ENCODE measurements at regions not wholly inside any gene's neighbourhood (a gene's known extent, or its start where the extent isn't known, plus 50 kb on each side); places are given as distances from the start of the nearest gene placed in this dataset.
"Not testable (repeated sequence)": the region's sequence is repeated elsewhere in the genome, so short reads cannot be mapped to it uniquely, and the experiment has no call there.

DNA sequence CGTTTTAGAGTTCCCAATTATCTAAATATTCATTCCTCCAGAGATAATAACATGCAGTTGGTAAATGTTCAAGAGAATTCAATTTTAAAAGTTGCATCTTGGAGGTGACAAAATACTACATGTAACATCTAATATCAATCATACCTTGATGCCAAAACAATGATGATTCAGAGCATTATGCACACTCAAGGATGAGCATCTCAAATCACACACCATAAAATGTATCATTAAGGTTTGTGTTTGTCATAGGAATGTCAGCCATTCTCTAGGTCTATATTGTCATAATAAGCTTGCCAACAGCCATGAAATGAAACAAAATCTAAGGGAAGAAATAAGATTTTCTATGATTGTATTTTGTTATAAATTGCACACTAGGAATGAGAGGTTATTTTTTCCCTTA is 1667.0 kb downstream of the DPP10 start:
- DNase-seq (ENCODE audit: missing footprints) (no peak), ATAC-seq (no peak)
- intact Hi-C loops (cut with DNase I), result no loop called here

DNA sequence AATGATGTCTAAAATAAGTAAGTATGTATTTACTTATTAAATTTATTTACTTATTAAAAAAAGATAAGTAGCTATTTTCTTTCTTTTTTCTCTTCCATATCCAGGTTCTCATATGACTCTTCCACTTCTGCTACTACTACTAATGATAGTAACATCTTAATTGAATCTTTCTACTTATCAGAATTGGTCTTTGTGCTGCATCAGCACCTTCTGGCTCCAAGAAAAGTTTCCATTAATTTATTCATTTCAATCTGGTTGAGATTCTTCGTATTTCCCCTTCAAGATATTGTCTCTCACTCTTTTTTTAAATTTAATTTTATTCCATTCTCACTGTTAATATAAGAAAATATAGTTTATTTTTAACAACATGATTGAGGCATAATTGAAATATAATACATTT is 1675.4 kb downstream of the DPP10 start:
- intact Hi-C loops (cut with DNase I), result no loop called here
- DNase-seq (ENCODE audit: missing footprints), result no peak
- ATAC-seq, result no peak

DNA sequence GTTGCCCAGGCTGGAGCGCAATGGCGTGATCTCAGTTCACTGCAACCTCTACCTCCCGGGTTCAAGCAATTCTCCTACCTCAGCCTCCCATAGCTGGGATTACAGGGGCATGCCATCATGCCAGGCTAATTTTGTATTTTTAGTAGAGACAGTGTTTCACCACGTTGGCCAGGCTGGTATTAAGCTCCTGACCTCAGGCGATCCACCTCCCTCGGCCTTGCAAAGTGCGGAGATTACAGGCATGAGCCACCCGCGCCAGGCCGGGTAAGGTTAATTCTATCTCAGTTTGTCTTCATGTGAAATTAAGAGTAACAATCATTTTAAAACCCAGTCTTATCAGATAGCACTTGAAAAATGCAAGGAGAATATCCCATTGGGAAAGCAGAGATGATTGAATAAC is 1681.7 kb upstream of the DDX18 start:
- intact Hi-C loops (cut with DNase I), result no loop called here
- ATAC-seq (no peak), DNase-seq (ENCODE audit: missing footprints) (no peak)

DNA sequence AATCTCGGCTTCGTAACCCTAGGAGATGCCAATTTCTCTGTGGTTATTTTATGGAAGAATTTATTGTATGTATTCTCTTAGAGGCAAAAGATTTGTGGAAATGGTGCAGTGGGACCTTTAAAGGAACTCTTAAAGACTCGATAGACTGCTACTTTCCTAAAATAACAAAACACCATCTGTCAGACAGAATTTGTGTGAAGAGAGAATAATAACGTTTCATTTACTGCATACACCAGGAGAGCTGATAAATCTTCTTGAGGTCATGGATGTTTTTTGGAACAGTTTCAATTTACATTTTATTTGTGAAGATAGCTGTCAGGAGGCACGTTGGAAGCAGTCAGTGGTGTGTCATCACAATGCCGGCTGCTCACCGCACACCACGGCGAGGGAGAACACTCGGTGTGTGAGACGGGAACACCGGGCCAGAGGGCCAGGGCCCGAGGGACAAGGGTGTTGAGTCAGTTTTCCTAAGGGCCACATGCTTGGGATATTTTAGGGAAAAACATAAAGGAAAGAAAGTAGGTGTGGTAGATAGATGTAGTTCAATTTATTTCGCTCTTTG is 1681.0 kb upstream of the DDX18 start:
- intact Hi-C loops (cut with DNase I), result no loop called here
- DNase-seq (ENCODE audit: missing footprints), result no peak
- no peak for ATAC-seq

DNA sequence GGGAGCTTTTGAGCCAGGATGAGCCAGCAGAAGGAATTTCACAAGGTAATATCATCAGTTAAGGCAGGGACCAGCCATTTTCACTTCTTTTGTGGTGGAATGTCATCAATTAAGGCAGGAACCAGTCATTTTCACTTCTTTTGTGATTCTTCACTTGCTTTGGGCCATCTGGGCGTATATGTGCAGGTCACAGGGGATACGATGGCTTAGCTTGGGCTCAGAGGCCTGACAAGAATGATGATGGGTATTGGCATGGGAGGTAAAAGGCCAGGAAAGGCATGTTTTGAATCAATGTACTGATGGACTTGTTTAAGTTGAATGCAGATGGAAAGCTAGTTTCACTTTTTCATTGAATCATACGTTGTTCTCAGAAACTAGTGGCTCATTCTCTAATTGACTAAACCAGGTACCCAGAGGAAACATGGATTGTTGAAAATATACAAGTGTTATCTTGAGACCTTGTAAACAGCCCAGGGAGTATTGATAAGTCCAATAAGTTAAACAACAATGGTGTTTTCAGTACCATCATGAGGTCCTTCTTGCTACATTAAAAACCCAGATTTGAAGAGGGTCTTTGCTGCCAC is 1672.5 kb upstream of the DDX18 start:
- no peak for DNase-seq (ENCODE audit: missing footprints)
- no peak for ATAC-seq
- intact Hi-C loops (cut with DNase I), result no loop called here

DNA sequence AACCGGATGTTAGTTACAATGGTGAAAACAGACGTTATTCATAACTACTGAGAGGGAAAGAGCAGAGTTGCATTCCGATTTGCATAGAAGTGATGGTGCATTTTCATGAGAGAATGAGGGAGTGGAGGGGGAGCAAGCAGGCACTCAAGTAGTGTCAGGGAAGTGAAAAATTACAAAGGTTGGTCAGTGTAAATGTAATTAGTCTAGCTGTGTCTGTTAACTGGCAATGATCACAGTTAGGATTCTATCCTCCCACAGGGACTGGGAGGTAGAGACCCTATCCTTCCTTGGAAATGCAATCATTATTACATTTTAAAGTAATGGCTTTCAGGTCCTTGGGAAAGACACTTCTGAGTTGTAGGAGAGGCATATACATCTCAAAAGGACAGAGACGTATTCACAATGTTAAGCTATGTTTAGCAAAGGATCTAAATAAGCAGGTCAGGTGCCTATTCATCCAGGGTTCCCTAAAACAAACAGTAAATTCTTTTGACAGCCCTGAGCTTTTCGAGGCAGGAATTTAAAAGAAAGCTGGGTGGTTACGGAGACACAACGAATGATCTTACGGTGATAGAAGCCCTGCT is 1671.8 kb upstream of the DDX18 start:
- intact Hi-C loops (cut with DNase I), result no loop called here
- DNase-seq (ENCODE audit: missing footprints) (no peak), ATAC-seq (no peak)

DNA sequence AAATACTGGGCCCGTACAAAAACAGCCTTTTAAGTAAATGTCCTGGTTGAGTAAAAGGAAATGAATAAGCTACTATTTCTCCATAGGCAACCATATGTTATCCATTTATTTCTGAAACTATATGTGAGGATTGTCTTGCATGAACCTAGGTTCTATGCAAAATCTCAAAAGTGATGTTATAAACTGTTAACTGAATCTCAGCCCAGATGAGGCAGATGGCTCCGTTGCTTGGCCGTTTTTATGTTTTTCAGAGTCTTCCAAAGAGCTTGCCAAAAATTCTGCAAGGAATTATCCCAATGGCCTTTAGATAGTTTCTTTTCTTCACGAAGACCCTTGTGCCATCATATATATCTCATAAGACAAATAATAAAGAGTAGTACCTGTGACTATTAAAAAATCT is 1669.5 kb upstream of the DDX18 start:
- intact Hi-C loops (cut with DNase I), result no loop called here
- ATAC-seq (no peak), DNase-seq (ENCODE audit: missing footprints) (no peak)

DNA sequence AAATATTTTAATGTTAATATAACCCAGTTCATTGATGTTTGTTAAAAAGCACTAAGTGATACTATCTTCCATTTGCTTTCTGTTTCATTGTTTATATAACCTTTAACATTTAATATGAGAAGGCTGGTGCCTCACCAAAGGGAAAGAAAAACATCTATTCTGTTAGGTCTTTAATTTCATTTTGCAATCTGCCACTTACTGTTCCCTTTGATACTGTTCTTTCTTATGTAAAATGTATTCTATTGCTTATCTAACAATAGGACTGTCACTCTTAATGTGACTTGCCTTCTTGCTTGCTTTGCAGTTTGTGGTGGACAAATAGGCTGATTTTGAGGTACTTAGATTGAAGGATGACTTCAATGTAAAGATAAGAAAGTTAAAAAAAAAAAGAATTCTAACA is 1666.1 kb upstream of the DDX18 start:
- intact Hi-C loops (cut with DNase I), result no loop called here
- no peak for DNase-seq (ENCODE audit: missing footprints)
- no peak for ATAC-seq

DNA sequence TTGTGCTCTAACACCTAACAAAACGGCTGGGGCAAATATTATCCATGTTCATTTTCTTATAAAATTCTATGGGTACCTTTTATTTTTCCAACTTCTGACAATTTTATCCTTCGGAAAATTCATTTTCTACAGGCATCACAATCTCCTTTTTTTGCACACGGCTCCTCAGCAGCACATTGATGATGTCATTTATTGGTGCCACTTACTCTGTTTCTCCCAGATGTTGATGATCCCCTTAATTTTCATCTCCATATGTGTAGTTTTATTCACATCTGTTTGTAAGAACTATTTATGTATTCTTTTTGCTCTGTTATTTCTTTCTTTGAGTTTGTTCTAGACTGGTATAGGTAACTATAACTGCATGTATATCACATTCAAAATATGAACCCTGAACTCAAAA is 1660.8 kb upstream of the DDX18 start:
- ATAC-seq (no peak), DNase-seq (ENCODE audit: missing footprints) (no peak)
- intact Hi-C loops (cut with DNase I), result no loop called here

DNA sequence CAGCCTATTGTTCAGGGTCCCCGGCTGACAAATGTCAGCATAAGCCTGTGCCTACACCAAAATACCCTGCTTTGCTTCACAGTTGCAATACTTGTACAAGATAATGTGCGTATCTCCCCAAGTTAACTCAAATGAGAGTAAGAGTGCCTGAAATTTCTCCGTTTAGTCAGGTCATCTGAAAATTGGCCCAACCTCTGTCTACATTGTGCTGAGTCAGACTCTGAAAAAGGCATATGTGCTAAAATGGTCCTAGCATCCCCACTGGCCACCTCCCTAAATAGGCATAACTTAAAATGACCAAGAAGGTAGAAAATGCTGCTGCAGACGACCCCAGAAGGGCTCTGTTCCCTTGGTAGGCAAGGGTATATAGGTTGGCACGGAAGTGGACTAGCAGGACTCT is 1653.8 kb upstream of the DDX18 start:
- no peak for DNase-seq (ENCODE audit: missing footprints)
- intact Hi-C loops (cut with DNase I), result no loop called here
- ATAC-seq, result no peak

DNA sequence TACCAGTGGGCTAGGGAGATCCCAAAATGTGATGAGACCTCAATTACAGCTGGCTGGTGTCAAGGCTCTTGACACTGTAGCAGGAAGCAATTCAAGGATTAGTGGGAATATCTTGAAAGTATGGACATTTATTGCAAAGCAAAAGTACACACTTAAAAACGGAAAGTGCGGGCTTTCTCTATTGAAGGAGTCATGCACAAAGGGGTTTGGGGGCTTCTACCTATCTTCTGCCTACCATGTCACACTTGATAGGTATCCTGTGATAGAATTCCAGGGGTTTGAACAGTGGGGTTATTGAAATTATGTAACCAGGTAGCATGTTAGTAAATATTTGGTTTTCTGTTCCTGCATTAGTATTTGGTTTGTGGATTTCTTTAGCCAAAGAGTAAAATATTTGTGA is 1652.1 kb upstream of the DDX18 start:
- DNase-seq (ENCODE audit: missing footprints) (no peak), ATAC-seq (no peak)
- intact Hi-C loops (cut with DNase I), result no loop called here

DNA sequence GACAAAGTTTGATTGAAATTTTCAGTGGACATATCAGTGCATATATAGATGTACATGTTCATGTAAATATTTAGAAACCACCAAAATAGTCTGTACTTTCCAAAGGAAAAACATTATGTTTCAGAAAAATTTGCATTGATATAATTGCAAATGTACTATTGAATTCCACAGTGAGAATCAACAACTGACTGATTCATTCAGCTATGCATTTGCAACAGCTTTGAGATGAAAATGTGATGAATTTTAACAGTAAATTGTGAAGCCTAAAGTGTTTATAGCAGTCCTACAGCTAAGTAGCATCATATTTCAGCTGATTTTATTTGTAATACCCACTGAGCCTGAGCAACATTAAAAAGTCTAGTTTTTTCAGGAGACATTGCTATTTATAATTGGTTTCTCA is 1647.4 kb upstream of the DDX18 start:
- intact Hi-C loops (cut with DNase I), result no loop called here
- DNase-seq (ENCODE audit: missing footprints) (no peak), ATAC-seq (no peak)

DNA sequence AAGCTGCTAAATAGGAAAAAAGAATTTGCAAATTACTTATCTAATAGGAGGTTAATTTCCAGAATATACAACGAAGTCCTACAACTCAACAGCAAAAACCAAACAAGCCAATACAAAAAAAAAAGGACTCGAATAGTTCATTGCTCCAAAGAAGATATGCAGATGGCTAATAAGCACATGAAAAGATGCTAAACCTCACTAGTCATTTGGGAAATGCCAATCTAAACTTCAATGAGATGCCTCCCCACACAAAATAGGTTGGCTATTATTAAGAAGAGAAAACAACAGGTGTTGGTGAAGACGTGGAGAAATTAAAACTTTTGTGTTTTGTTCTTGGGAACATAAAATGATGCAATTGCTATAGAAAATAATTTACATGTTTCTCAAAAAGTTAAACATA is 1634.4 kb upstream of the DDX18 start:
- ATAC-seq, result no peak
- DNase-seq (ENCODE audit: missing footprints), result no peak
- intact Hi-C loops (cut with DNase I), result no loop called here

DNA sequence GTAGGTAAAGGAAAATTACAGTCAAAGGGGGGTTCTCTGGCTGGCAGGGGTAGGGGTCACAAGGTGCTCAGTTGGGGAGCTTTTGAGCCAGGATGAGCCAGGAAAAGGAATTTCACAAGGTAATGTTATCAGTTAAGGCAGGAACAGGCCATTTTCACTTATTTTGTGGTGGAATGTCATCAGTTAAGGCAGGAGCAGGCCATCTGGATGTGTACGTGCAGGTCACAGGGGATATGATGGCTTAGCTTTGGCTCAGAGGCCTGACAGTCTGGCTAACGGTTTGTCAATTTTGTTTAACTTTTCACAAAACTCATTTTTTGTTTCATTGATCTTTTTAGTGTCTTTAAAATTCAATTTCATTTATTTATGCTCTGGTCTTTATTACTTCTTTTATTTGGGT is 1623.8 kb upstream of the DDX18 start:
- intact Hi-C loops (cut with DNase I); ATAC-seq: not testable (repeated sequence)

DNA sequence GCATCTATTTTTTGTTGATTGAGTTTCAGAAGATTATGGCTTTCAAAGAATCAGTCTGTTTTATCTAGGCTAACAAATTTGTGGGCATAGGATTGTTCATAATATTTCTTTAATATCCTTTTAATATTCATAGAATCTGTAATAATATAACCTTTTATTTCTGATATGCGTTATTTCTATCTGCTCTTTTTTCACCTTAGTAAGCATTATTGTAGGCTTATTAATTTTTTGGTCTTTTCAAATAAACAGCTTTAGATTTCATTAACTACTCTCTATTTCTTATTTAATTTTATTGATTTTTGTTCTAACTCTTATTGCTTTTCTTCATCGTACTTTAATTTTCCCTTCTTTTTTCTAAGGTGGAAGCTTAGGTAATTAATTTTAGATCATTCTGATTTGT is 1614.4 kb upstream of the DDX18 start:
- DNase-seq (ENCODE audit: missing footprints) (no peak), ATAC-seq (no peak)
- intact Hi-C loops (cut with DNase I), result no loop called here

More for the DNA sequence above, 1623.8 kb upstream of the DDX18 start:
- DNase-seq (ENCODE audit: missing footprints), result not testable (repeated sequence)

DNA sequence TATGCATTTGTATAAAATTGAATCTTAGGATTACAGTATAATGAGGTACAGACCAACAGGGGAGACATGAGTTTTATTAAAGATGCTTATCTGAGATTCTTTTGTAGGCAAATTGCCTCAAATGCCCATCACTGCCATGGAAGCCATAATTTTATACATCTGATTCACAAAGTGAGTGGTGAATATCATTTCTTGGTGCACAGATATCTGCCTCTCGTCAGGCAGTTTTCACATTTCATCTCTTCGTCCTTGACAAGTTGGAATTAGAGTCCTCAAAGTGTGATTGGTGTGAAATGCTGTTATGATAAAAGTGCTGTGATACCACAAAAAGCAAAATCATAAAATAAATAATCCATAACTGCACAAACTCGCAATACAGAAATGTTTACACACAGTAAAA is 1602.8 kb upstream of the DDX18 start:
- no peak for DNase-seq (ENCODE audit: missing footprints)
- intact Hi-C loops (cut with DNase I), result no loop called here
- no peak for ATAC-seq

DNA sequence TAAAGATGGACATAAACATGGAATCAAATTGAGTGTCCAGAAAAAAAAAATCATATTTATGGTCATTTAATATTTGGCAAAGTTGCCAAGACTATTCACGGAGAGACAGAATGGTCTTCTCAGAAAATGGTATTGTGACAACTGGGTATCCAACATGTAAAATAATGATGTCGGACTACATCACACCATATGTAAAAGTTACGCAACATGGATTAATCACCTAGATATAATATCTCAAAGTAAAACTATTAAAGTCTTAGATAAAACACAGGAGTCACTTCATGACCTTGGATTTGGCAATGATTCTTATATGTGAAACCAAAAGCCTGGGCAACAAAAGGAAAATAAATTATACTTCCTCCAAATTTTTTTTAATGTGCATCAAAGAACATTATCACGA is 1591.7 kb upstream of the DDX18 start:
- intact Hi-C loops (cut with DNase I), result no loop called here
- no peak for ATAC-seq

DNA sequence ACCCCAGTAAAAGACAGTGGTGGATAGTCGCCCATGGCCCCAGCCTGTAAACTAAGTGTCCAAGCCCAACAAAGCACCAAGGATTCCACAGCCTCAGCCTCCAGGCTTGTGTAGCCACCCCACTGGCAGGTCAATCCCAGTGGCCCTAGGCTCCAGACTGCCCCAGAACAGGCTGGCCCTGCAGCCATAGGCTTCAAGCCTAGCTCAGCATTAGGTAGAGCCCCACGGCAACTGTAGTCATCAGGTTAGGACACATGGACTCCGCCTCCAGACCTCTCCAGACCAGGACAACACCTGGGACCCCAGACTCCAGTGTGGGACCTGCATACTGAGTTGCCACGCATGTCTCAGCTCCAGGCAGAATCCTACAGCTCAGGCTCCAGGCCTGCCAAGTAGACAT is 1590.6 kb upstream of the DDX18 start:
- intact Hi-C loops (cut with DNase I), result no loop called here

More for the DNA sequence above, 1591.7 kb upstream of the DDX18 start:
- no peak for DNase-seq (ENCODE audit: missing footprints)

DNA sequence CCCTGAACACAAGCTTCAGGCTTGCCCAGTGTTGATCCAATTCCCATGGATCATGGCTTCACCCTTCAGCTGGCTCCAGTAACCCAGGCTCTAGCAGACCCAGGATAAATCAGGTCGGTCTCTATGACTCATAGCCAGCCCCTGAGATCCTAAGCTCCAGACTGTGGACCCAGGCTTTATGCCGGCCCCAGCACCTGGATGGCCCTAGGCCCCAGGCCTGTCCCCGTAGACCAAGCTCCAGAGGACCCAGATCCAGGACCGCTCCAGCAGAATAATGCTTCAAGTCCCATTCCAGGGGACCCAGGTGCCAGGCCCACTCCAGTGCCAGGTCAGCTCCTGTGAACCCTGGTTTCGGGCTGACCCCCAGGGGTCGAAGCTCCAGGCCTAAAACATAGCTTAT is 1589.9 kb upstream of the DDX18 start:
- intact Hi-C loops (cut with DNase I), result no loop called here
- ATAC-seq (no peak), DNase-seq (ENCODE audit: missing footprints) (no peak)

More for the DNA sequence above, 1590.6 kb upstream of the DDX18 start:
- DNase-seq (ENCODE audit: missing footprints) (no peak), ATAC-seq (no peak)

DNA sequence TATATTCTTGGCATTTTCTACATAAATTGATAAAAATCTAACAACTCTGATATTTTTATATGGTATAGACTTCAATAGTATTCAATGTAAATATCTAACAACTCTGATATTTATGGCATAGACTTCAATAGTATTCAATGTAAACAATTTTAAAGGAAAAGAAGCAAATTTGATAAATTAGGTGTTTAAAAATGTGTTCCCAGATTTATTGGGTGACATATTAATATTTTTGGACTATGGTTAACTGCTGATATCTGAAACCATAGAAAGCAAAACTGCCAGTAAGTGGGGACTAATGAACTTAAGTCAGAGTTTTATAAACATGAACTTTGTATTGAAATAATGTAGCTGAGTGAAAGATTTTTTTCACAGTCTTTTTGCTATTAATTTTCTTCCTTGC is 1576.0 kb upstream of the DDX18 start:
- DNase-seq (ENCODE audit: missing footprints) (no peak), ATAC-seq (no peak)
- intact Hi-C loops (cut with DNase I), result no loop called here

DNA sequence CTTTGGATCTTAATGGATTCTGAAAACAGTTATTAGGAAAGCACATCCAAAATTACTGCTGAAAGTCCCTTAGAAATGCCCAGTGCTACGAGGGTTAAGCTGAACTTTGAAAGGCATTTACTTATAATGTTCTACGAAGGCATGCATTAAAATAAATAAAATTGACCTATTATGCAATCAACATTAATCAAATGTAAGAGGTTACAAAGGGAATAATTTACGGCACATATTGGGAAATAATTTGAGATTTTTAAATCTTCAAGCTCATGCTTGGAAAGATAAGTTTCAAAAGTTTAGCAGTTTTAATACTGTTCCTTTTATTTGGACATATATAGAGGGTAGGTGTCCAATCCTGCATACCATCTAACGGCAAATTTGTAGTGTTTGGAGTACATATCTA is 1564.1 kb upstream of the DDX18 start:
- intact Hi-C loops (cut with DNase I), result no loop called here
- DNase-seq (ENCODE audit: missing footprints) (no peak), ATAC-seq (no peak)

All from Right ventricle myocardium inferior (tissue), 1 donor.